Activated naive CD4-positive, alpha-beta T cell treated with anti-CD3 and anti-CD28 coated beads for 36 hours (primary cell): ENCODE measurements at regions not wholly inside any gene's neighbourhood (a gene's known extent, or its start where the extent isn't known, plus 50 kb on each side); places are given as distances from the start of the nearest gene placed in this dataset.
"Not testable (repeated sequence)": the region's sequence is repeated elsewhere in the genome, so short reads cannot be mapped to it uniquely, and the experiment has no call there.

Experiments
- CTCF ChIA-PET: fragments of 350-600 bp; sonication (Branson Sonifier 250); formaldehyde crosslinking; loops from one replicate; lab custom pipeline; 2021; ENCODE audit warnings: antibody characterized with exemption; lab: Charles Lee
- DNase-seq: peaks from one replicate; pipeline ENCODE4 v3.0.0-alpha.2; 2020
- H3K27ac Mint-ChIP-seq: one replicate; pipeline ENCODE4 v1.8.0; 2021; ENCODE audit warnings: mild to moderate bottlenecking, mixed read lengths
- H3K27me3 Mint-ChIP-seq: one replicate; pipeline ENCODE4 v1.8.0; 2021; ENCODE audit warnings: low read depth, mixed read lengths
- H3K36me3 Mint-ChIP-seq: one replicate; pipeline ENCODE4 v1.8.0; 2021; ENCODE audit warnings: low read depth, mixed read lengths
- H3K4me1 Mint-ChIP-seq: one replicate; pipeline ENCODE4 v1.8.0; 2021; ENCODE audit warnings: low read depth, mixed read lengths
- H3K4me3 Mint-ChIP-seq: one replicate; pipeline ENCODE4 v1.8.0; 2021; ENCODE audit warnings: mild to moderate bottlenecking, moderate library complexity, mixed read lengths
- H3K9me3 Mint-ChIP-seq: one replicate; pipeline ENCODE4 v1.8.0; 2021; ENCODE audit warnings: mixed read lengths
- intact Hi-C: fragments of 100-400 bp; cut with micrococcal nuclease; formaldehyde crosslinking; loops from one replicate; pipeline ENCODE4 v1.15.1; 2023

GRCh38 chr15:22237891-22238275, 157.6 kb downstream of the OR4M2 start:
- Mint-ChIP-seq H3K27me3 (no peaks in the 10 kb centered on the region), H3K9me3 (peaks cover 3% of the 10 kb centered on the region), H3K4me1 (no peaks in the 10 kb centered on the region), H3K4me3 (no peak overlapping the region), H3K36me3 (no peaks in the 10 kb centered on the region), H3K27ac (no peak overlapping the region)
- DNase-seq, result no peak
- CTCF ChIA-PET, result no interaction called here
- intact Hi-C loops, result no loop called here

GRCh38 chr15:22238276-22238958, 158.1 kb downstream of the OR4M2 start:
- intact Hi-C loops, H3K27me3 Mint-ChIP-seq, H3K27ac Mint-ChIP-seq, H3K4me1 Mint-ChIP-seq, H3K4me3 Mint-ChIP-seq, H3K9me3 Mint-ChIP-seq, H3K36me3 Mint-ChIP-seq, DNase-seq: not testable (repeated sequence)
- CTCF ChIA-PET, result interaction anchor here (0.9 kb wide), 1 partner anchor 15 kb away, joined by 3 read pairs; no protein-coding TSS in a partner anchor

GRCh38 chr15:22238959-22239805, 158.9 kb downstream of the OR4M2 start:
- H3K27me3 Mint-ChIP-seq, H3K27ac Mint-ChIP-seq, H3K36me3 Mint-ChIP-seq, H3K4me1 Mint-ChIP-seq, H3K9me3 Mint-ChIP-seq, DNase-seq, intact Hi-C loops, H3K4me3 Mint-ChIP-seq: not testable (repeated sequence)
- CTCF ChIA-PET, result interaction anchor here (0.9 kb wide), 1 partner anchor 16 kb away, joined by 3 read pairs; no protein-coding TSS in a partner anchor

- no peaks in the 10 kb centered on the region for H3K4me1 Mint-ChIP-seq
- no peak overlapping the region for H3K4me3 Mint-ChIP-seq
- no peaks in the 10 kb centered on the region for H3K36me3 Mint-ChIP-seq
- intact Hi-C loops, result no loop called here
- H3K9me3 Mint-ChIP-seq, result peaks cover under 1% of the 10 kb centered on the region
- CTCF ChIA-PET, result no interaction called here
- H3K27me3 Mint-ChIP-seq, result no peaks in the 10 kb centered on the region
- no peak overlapping the region for H3K27ac Mint-ChIP-seq
- no peak for DNase-seq
Observed at GRCh38 chr15:22239806-22240180, 159.5 kb downstream of the OR4M2 start.

- no peaks in the 10 kb centered on the region for H3K9me3 Mint-ChIP-seq
- H3K4me3 Mint-ChIP-seq, result no peak overlapping the region
- CTCF ChIA-PET, result no interaction called here
- intact Hi-C loops, result no loop called here
- no peak for DNase-seq
- no peaks in the 10 kb centered on the region for H3K36me3 Mint-ChIP-seq
- H3K27ac Mint-ChIP-seq, result no peak overlapping the region
- H3K4me1 Mint-ChIP-seq, result no peaks in the 10 kb centered on the region
- no peaks in the 10 kb centered on the region for H3K27me3 Mint-ChIP-seq
Observed at GRCh38 chr15:22240403-22240802, 160.1 kb downstream of the OR4M2 start.

GRCh38 chr15:22240986-22241385, 160.7 kb downstream of the OR4M2 start:
- no peaks in the 10 kb centered on the region for H3K9me3 Mint-ChIP-seq
- CTCF ChIA-PET, result no interaction called here
- no peak for DNase-seq
- intact Hi-C loops, result no loop called here
- H3K36me3 Mint-ChIP-seq, result no peaks in the 10 kb centered on the region
- H3K4me1 Mint-ChIP-seq, result no peaks in the 10 kb centered on the region
- H3K4me3 Mint-ChIP-seq, result no peak overlapping the region
- no peaks in the 10 kb centered on the region for H3K27me3 Mint-ChIP-seq
- no peak overlapping the region for H3K27ac Mint-ChIP-seq

- CTCF ChIA-PET, result no interaction called here
- Mint-ChIP-seq H3K36me3 (no peaks in the 10 kb centered on the region), H3K9me3 (no peaks in the 10 kb centered on the region), H3K4me3 (no peak overlapping the region), H3K4me1 (no peaks in the 10 kb centered on the region), H3K27me3 (no peaks in the 10 kb centered on the region), H3K27ac (no peak overlapping the region)
- intact Hi-C loops, result no loop called here
- no peak for DNase-seq
Observed at GRCh38 chr15:22241451-22241850, 161.1 kb downstream of the OR4M2 start.

GRCh38 chr15:22242311-22242710, 162.0 kb downstream of the OR4M2 start:
- H3K36me3 Mint-ChIP-seq, H3K4me1 Mint-ChIP-seq, H3K4me3 Mint-ChIP-seq, H3K27ac Mint-ChIP-seq, H3K27me3 Mint-ChIP-seq, DNase-seq, intact Hi-C loops, H3K9me3 Mint-ChIP-seq, CTCF ChIA-PET: not testable (repeated sequence)

- CTCF ChIA-PET, result interaction anchor here (0.8 kb wide), 1 partner anchor 1844 kb away, joined by 3 read pairs; no protein-coding TSS in a partner anchor
- H3K36me3 Mint-ChIP-seq, result no peaks in the 10 kb centered on the region
- H3K9me3 Mint-ChIP-seq, result no peaks in the 10 kb centered on the region
- no peaks in the 10 kb centered on the region for H3K4me1 Mint-ChIP-seq
- no peak for DNase-seq
- no peak overlapping the region for H3K27ac Mint-ChIP-seq
- intact Hi-C loops, result no loop called here
- no peak overlapping the region for H3K4me3 Mint-ChIP-seq
- peaks cover 3% of the 10 kb centered on the region for H3K27me3 Mint-ChIP-seq
Observed at GRCh38 chr15:22243440-22244130, 163.3 kb downstream of the OR4M2 start.

GRCh38 chr15:22249511-22249910, 169.2 kb downstream of the OR4M2 start:
- CTCF ChIA-PET, DNase-seq, H3K9me3 Mint-ChIP-seq, intact Hi-C loops, H3K4me3 Mint-ChIP-seq, H3K27me3 Mint-ChIP-seq, H3K27ac Mint-ChIP-seq, H3K36me3 Mint-ChIP-seq: not testable (repeated sequence)
- H3K4me1 Mint-ChIP-seq, result peaks cover 14% of the 10 kb centered on the region

- H3K9me3 Mint-ChIP-seq, intact Hi-C loops, H3K4me3 Mint-ChIP-seq, CTCF ChIA-PET, H3K36me3 Mint-ChIP-seq, H3K27me3 Mint-ChIP-seq, DNase-seq, H3K27ac Mint-ChIP-seq: not testable (repeated sequence)
- H3K4me1 Mint-ChIP-seq, result peaks cover 16% of the 10 kb centered on the region
Observed at GRCh38 chr15:22250501-22251290, 170.4 kb downstream of the OR4M2 start.

- H3K27me3 Mint-ChIP-seq, result peaks cover 9% of the 10 kb centered on the region
- no peaks in the 10 kb centered on the region for H3K36me3 Mint-ChIP-seq
- DNase-seq, result no peak
- H3K4me1 Mint-ChIP-seq, result peaks cover 16% of the 10 kb centered on the region
- no peak overlapping the region for H3K4me3 Mint-ChIP-seq
- H3K9me3 Mint-ChIP-seq, result no peaks in the 10 kb centered on the region
- intact Hi-C loops, result no loop called here
- no peak overlapping the region for H3K27ac Mint-ChIP-seq
- CTCF ChIA-PET, result no interaction called here
Observed at GRCh38 chr15:22251422-22251821, 171.1 kb downstream of the OR4M2 start.
